ENCODE measurements at regions not wholly inside any gene's neighbourhood (a gene's known extent, or its start where the extent isn't known, plus 50 kb on each side); places are given as distances from the start of the nearest gene placed in this dataset.
"Not testable (repeated sequence)": the region's sequence is repeated elsewhere in the genome, so short reads cannot be mapped to it uniquely, and the experiment has no call there.

DNA sequence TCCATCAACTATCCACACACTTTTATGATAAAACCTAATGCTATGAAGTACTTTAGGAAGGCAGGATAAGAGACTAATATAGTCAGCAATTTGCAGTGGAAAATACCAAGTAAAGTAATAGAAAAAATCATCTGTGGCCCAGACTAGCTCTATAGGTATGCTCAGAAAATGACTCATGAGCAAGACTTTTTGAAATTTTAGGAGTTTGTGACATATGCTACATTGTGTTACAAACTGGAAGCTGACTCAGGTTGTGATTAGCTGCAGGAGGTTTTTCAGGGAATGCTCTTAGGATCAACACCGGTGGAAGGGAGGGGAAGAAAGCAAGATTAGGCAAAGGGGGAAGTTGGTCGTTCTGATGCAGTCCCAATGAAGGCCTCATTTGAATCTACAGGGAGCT lies 56.1 kb downstream of the FEZF1 start:
- in situ Hi-C loops (cut with HindIII; ENCODE audit: low sequenced_read_pairs), result no loop called here
- no peak overlapping the region for H3K4me3 ChIP-seq (ENCODE audit: low read depth, low read length)
- DNase-seq (ENCODE audit: low read depth), result no peak
- TF ChIP-seq, protein P1, sequence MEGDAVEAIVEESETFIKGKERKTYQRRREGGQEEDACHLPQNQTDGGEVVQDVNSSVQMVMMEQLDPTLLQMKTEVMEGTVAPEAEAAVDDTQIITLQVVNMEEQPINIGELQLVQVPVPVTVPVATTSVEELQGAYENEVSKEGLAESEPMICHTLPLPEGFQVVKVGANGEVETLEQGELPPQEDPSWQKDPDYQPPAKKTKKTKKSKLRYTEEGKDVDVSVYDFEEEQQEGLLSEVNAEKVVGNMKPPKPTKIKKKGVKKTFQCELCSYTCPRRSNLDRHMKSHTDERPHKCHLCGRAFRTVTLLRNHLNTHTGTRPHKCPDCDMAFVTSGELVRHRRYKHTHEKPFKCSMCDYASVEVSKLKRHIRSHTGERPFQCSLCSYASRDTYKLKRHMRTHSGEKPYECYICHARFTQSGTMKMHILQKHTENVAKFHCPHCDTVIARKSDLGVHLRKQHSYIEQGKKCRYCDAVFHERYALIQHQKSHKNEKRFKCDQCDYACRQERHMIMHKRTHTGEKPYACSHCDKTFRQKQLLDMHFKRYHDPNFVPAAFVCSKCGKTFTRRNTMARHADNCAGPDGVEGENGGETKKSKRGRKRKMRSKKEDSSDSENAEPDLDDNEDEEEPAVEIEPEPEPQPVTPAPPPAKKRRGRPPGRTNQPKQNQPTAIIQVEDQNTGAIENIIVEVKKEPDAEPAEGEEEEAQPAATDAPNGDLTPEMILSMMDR (IDR thresholded peaks at IDR 0.05; ENCODE audit: low read depth, low read length, missing control alignments), result no peak

DNA sequence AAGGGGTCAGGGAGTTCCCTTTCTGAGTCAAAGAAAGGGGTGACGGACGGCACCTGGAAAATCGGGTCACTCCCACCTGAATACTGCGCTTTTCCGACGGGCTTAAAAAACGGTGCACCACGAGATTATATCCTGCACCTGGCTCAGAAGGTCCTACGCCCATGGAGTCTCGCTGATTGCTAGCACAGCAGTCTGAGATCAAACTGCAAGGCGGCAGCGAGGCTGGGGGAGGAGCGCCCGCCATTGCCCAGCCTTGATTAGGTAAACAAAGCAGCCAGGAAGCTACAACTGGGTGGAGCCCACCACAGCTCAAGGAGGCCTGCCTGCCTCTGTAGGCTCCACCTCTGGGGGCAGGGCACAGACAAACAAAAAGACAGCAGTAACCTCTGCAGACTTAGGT lies 65.8 kb downstream of the FEZF1 start:
- in situ Hi-C loops (cut with HindIII; ENCODE audit: low sequenced_read_pairs); H3K4me3 ChIP-seq (ENCODE audit: low read depth, low read length); DNase-seq (ENCODE audit: low read depth): not testable (repeated sequence)

DNA sequence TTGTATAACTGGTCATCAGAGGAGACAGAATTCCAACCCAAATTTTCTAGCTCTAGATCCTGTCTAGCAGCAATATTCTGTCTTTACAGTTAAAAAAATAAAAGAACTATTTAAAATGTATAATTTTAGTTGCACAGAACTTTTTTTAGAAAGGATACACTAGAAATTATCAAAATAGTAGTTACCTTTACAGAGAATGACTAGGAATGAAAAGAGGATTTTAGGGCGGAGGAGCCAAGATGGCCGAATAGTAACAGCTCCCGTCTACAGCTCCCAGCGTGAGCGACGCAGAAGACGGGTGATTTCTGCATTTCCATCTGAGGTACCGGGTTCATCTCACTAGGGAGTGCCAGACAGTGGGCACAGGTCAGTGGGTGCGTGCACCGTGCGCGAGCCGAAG lies 66.3 kb downstream of the FEZF1 start:
- H3K4me3 ChIP-seq (ENCODE audit: low read depth, low read length); DNase-seq (ENCODE audit: low read depth); in situ Hi-C loops (cut with HindIII; ENCODE audit: low sequenced_read_pairs): not testable (repeated sequence)

DNA sequence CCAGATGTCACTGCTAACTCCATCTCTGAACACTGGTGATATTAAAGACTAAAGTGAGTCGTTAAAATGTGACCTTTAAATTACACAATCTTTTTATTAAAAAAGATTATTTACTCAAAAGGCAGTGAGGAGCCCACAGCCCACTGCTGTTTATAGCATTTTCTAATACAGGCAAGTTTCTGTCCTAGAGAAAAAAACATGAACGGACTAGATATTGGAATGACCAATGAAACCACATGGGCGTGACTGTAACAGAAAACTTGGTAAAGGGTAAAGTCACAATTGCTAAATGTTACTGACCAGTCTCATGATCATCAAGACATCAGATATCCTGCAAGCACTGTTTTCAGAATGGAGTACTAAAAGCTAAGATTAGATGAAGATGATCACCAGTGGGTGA lies 78.7 kb downstream of the FEZF1 start:
- DNase-seq (ENCODE audit: low read depth), result no peak
- no peak overlapping the region for H3K4me3 ChIP-seq (ENCODE audit: low read depth, low read length)
- in situ Hi-C loops (cut with HindIII; ENCODE audit: low sequenced_read_pairs), result no loop called here
- TF ChIP-seq, protein P1 (IDR thresholded peaks at IDR 0.05; ENCODE audit: low read depth, low read length, missing control alignments), result no peak

DNA sequence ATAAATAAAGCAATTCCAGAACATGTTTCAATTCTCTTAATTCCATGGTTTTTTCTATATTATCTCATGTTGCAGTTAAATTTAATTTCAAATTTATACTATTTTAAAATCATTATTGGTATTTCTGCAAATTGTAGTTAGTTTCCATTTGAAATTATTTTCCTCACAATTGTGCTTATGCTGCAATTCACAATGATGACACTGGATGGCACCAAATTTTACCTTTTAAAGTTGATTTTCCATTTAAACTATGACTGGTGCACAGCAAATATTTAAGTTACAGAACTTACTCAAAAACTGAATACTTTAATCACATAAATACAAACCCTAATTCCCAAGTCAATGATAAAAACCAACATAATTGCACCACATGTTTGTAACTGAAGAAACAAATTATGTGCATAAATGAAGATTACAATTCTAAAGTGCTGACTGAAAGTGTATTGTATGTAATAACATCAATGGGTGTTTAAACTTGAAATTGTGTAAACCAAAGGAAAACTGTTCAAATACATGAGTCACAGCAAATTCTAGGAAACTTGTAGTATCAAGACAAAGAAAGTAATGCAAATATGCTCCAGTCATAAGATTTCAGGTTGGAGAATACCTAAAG lies 75.3 kb upstream of the AASS start:
- no peak overlapping the region for H3K4me3 ChIP-seq (ENCODE audit: low read depth, low read length)
- TF ChIP-seq, protein P1 (IDR thresholded peaks at IDR 0.05; ENCODE audit: low read depth, low read length, missing control alignments), result peak; percentile 50
- in situ Hi-C loops (cut with HindIII; ENCODE audit: low sequenced_read_pairs), result no loop called here
- peak; percentile 2 for DNase-seq (ENCODE audit: low read depth)

DNA sequence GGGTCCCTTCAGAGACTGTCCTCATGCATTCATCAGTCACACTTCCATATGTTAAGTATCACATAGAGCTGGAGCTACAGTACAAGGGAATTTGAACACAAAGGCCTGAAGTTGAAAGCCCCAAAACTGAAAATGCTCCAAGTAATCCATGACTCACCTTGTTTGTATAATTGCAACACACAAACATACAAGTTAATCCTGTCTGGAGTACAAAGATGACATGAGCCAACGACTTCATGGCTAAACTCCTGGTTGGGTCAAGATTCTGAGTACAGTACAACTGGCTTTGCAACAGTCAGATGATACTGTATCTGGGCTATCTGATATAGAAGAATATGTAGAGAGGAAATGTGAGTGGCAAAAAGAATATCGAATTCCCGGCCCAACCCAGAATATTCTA lies 73.1 kb upstream of the AASS start:
- H3K4me3 ChIP-seq (ENCODE audit: low read depth, low read length), result no peak overlapping the region
- in situ Hi-C loops (cut with HindIII; ENCODE audit: low sequenced_read_pairs), result no loop called here
- TF ChIP-seq, protein P1 (IDR thresholded peaks at IDR 0.05; ENCODE audit: low read depth, low read length, missing control alignments), result no peak
- DNase-seq (ENCODE audit: low read depth), result no peak

DNA sequence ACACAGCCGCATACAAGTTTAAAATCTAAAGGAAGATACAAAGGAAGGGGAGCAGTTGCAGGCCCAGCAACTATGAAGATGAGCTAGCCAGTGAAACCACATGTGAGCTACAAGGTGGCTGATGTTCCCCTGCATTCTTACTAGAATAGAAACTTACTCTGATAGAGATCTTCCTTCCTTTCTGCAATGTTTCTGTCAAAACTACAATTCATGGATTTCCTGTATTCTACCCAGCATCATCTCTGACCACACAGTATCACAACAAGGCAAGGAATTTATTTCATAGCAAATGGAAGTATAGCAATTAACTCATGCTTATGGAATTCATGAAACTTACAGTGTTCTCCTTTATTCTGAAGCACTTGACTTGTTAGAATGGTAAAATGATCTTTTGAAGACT lies 68.7 kb upstream of the AASS start:
- in situ Hi-C loops (cut with HindIII; ENCODE audit: low sequenced_read_pairs), result no loop called here
- no peak for DNase-seq (ENCODE audit: low read depth)
- no peak overlapping the region for H3K4me3 ChIP-seq (ENCODE audit: low read depth, low read length)
- TF ChIP-seq, protein P1 (IDR thresholded peaks at IDR 0.05; ENCODE audit: low read depth, low read length, missing control alignments), result no peak

DNA sequence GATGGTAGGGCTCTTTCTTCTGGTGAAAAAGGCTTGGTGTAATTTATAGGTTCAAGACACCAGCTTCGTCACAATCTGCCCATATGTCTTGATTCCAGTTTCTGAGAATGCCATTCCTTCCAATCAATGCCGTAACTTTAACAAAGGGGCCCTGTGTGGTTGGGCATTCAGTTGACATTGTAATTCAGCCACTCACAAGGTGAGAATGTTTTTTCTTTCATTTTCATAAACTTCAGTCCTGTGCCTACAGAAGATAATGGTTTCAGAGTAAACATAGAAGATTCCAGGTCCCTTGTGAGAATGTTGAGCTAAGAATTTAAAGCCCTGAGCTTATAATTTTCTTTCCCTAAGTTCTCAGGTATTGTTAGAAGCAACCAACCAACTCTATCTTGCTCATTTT lies 67.3 kb upstream of the AASS start:
- DNase-seq (ENCODE audit: low read depth), result no peak
- TF ChIP-seq, protein P1 (IDR thresholded peaks at IDR 0.05; ENCODE audit: low read depth, low read length, missing control alignments), result no peak
- H3K4me3 ChIP-seq (ENCODE audit: low read depth, low read length), result no peak overlapping the region
- in situ Hi-C loops (cut with HindIII; ENCODE audit: low sequenced_read_pairs), result no loop called here

Data from astrocyte of the cerebellum (primary cell).